Hepatocyte (in vitro differentiated cells): ENCODE measurements at regions not wholly inside any gene's neighbourhood (a gene's known extent, or its start where the extent isn't known, plus 50 kb on each side); places are given as distances from the start of the nearest gene placed in this dataset.

Experiments
- DNase-seq: peaks from one replicate; pipeline ENCODE4 v3.0.0-alpha.2; 2016; ENCODE audit warnings: low spot score
- H2AFZ ChIP-seq: fragments of 200-600 bp; sonication (generic); 2 replicates; pipeline ENCODE4 v1.6.0; 2016; ENCODE audit warnings: antibody characterized with exemption, mild to moderate bottlenecking
- H3K27ac ChIP-seq: fragments of 200-600 bp; sonication (generic); 2 replicates; pipeline ENCODE4 v1.5.1; 2016; ENCODE audit warnings: mild to moderate bottlenecking
- H3K27me3 ChIP-seq: fragments of 200-600 bp; sonication (generic); 2 replicates; pipeline ENCODE4 v1.6.1; 2016
- H3K36me3 ChIP-seq: fragments of 200-600 bp; sonication (generic); replicated peaks from 2 replicates; pipeline ENCODE4 v1.5.1; 2016; ENCODE audit warnings: low read depth; ENCODE audit not compliant: insufficient read depth
- H3K4me1 ChIP-seq: fragments of 200-600 bp; sonication (generic); 2 replicates; pipeline ENCODE4 v1.5.1; 2016; ENCODE audit warnings: mild to moderate bottlenecking, moderate library complexity; ENCODE audit not compliant: insufficient read depth
- H3K4me2 ChIP-seq: fragments of 200-600 bp; sonication (generic); 2 replicates; pipeline ENCODE4 v1.6.0; 2016
- H3K4me3 ChIP-seq: fragments of 200-600 bp; sonication (generic); 2 replicates; pipeline ENCODE4 v1.5.1; 2016; ENCODE audit warnings: mild to moderate bottlenecking
- H3K79me2 ChIP-seq: fragments of 200-600 bp; sonication (generic); 2 replicates; pipeline ENCODE4 v1.6.0; 2017; ENCODE audit warnings: mild to moderate bottlenecking
- H3K9me2 ChIP-seq: fragments of 200-600 bp; sonication (generic); replicated peaks from 2 replicates; pipeline ENCODE4 v1.6.0; 2017; ENCODE audit warnings: mild to moderate bottlenecking; ENCODE audit not compliant: insufficient read depth
- H3K9me3 ChIP-seq: fragments of 200-600 bp; sonication (generic); 2 replicates; pipeline ENCODE4 v1.5.1; 2016; ENCODE audit warnings: low read depth, mild to moderate bottlenecking
- H4K20me1 ChIP-seq: fragments of 200-600 bp; sonication (generic); 2 replicates; pipeline ENCODE4 v1.6.0; 2016; ENCODE audit warnings: mild to moderate bottlenecking; ENCODE audit not compliant: insufficient read depth, poor library complexity, severe bottlenecking
- CTCF ChIP-seq: fragments of 200-600 bp; sonication (generic); IDR thresholded peaks from 2 replicates; pipeline ENCODE4 v1.5.1; 2016; ENCODE audit warnings: antibody characterized with exemption, mild to moderate bottlenecking; ENCODE audit not compliant: poor library complexity
- EZH2 ChIP-seq: fragments of 200-600 bp; sonication (generic); IDR thresholded peaks from 2 replicates; pipeline ENCODE4 v1.6.1; 2016; ENCODE audit warnings: antibody characterized with exemption, mild to moderate bottlenecking, borderline replicate concordance
- EZH2phosphoT487 ChIP-seq: fragments of 200-600 bp; sonication (generic); IDR thresholded peaks from one replicate; pipeline ENCODE4 v1.6.1; 2018; ENCODE audit warnings: antibody characterized with exemption, mild to moderate bottlenecking, low read depth, moderate library complexity; ENCODE audit not compliant: unreplicated experiment, severe bottlenecking
- WGBS: methylation state at CpG from one replicate; pipeline ENCODE4 v1.1.6; 2016; ENCODE audit warnings: low lambda C conversion rate; ENCODE audit errors: missing lambda C conversion rate; 5-methylcytosine and 5-hydroxymethylcytosine counted together

DNA sequence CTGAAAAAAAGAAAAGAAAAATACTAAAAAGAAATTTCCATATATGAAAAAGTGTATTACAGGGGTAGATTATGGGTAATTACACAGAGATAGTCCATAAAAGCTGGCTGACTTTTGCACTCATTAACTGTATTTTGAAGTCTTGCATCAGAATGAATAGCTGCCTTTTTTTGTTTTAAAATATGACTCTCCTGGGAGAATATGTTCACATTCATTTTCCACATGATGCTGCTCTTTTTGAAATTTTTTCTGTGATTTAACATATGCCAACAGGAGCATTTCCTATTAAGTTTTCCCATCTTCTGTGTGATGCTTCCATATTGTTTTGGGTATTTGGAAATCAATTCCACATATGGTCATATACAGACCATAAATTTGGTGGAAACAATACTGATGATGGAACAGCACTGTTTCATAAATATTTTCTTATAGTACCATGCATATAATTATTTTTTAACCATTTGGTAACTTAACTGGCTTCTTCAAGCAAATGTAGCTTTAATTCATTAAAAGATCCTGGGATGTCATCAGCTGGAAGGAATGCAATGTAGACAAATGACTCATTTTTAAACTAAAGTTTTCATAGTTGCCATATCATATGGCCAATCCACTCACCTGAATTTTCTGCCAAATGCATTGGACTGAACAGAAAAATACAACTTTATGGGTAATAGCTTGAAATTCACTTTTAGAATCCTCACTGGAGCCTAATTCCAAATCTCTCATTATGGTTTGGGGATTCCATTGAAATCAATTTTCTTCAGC is 313.9 kb upstream of the GLI3 start:
- Histone ChIP-seq H3K27me3 (no peaks in the 10 kb centered on the region), H3K4me3 (no peak overlapping the region), H3K9me3 (no peaks in the 10 kb centered on the region), H3K9me2 (no peaks in the 10 kb centered on the region), H4K20me1 (no peaks in the 10 kb centered on the region), H3K27ac (no peak overlapping the region), H3K4me2 (no peak overlapping the region), H2AFZ (no peak overlapping the region), H3K36me3 (no peaks in the 10 kb centered on the region), H3K4me1 (no peaks in the 10 kb centered on the region), H3K79me2 (no peaks in the 10 kb centered on the region)
- DNase-seq = no peak
- TF ChIP-seq EZH2phosphoT487 (no peak), CTCF (no peak), EZH2 (no peak)

DNA sequence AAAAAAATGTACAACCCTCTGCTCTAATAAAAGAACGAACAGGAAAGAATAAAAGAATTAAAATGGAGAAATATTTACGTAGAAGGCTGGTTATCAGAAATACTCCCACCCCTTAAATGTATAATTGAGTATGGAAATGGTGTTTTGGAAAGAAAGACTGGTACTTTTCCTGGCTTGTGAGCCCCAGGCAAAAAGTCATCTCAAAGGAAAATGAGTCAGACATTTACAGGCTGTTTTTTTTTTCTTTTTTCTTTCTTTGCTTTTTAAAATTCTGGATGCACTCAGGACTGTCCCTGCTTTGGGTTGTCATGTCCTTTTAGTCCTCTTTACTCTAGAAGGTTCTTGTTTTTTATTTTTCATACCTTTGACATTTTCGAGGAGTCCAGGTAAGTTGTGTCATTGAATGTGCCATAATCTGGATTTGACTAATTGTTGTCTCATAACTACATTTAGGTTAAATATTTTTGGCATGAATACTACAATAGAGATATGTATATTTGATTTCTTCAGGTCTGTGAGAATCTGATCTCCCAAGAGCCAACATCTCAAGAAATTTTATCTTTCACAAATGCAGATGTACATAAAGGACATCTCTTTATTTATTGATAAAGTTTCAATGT is 313.0 kb upstream of the GLI3 start:
- Histone ChIP-seq H3K79me2 (no peaks in the 10 kb centered on the region), H3K36me3 (no peaks in the 10 kb centered on the region), H4K20me1 (no peaks in the 10 kb centered on the region), H3K27ac (no peak overlapping the region), H3K4me1 (no peaks in the 10 kb centered on the region), H3K4me3 (no peak overlapping the region), H3K9me3 (no peaks in the 10 kb centered on the region), H3K9me2 (no peaks in the 10 kb centered on the region), H2AFZ (no peak overlapping the region), H3K4me2 (no peak overlapping the region), H3K27me3 (no peaks in the 10 kb centered on the region)
- WGBS = 68% methylated on average over 3 of the region's 3 CpGs
- TF ChIP-seq CTCF (no peak), EZH2phosphoT487 (no peak), EZH2 (no peak)
- DNase-seq = no peak

GRCh38 chr7:42548816-42549611 is 312.0 kb upstream of the GLI3 start:
- Histone ChIP-seq H3K27ac (no peak overlapping the region), H3K4me1 (no peaks in the 10 kb centered on the region), H3K4me2 (no peak overlapping the region), H3K27me3 (no peaks in the 10 kb centered on the region), H4K20me1 (no peaks in the 10 kb centered on the region), H3K36me3 (no peaks in the 10 kb centered on the region), H3K9me3 (no peaks in the 10 kb centered on the region), H3K4me3 (no peak overlapping the region), H2AFZ (no peak overlapping the region), H3K9me2 (no peaks in the 10 kb centered on the region), H3K79me2 (no peaks in the 10 kb centered on the region)
- WGBS = 85% methylated on average over 6 of the region's 6 CpGs
- TF ChIP-seq CTCF = no peak
- no peak for TF ChIP-seq EZH2
- no peak for TF ChIP-seq EZH2phosphoT487
- no peak for DNase-seq
